Fibroblast of skin of back (primary cell): ENCODE measurements at regions not wholly inside any gene's neighbourhood (a gene's known extent, or its start where the extent isn't known, plus 50 kb on each side); places are given as distances from the start of the nearest gene placed in this dataset.

ENCODE experiments used
- DNase-seq: peaks from one replicate; pipeline ENCODE4 v3.0.0-alpha.2; 2013

DNA sequence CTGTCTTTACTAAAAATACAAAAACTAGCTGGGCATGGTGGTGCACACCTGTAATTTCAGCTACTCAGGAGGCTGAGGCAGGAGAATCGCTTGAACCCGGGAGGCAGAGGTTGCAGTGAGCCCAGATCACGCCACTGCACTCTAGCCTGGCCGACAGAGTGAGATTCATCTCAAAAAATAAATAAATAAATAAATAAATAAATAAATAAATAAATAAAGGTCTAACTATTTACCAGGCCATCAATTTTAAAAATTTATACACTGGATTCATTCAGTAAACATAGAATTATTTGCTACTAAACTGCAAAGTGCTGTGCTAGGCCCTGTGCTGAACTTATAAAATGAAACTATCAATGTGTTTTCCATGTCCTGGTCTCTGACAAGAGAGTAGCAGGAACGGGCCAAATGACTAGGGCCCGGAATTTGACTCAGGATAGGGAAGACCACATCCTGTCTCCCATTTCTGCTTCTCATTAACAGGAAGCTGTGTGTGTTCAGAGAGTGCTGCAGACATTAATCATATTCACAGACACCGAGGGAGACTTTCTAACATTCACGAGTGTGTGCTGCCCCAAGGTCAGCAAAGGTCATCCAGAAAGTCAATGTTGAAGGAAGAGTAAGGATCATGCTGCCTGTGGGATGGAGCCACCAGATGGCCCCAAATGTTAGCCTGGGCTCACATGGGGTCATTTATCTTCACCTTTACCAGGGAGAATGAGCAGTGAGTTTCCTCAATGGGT is 95.8 kb downstream of the SPP2 start:
- DNase-seq, result peak; percentile 96

DNA sequence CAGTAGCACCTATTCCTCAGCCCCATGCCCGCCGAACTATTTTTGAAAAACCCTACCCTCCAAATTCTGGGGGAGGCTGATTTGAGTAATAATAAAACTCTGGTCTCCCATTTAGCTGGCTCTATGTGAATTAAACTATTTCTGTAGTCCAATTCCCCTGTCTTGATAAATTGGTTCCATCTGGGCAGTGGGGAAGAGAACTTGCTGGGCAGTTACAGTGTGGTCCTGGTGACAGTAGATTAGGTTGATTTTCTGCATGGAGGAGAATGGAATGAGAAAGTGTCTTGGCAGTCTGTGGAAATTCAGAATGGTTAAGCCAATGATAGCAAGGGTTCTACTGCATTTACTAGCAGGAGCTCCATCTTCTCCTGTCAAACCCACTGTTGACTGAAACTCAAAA is 95.0 kb downstream of the SPP2 start:
- DNase-seq, result no peak

- DNase-seq, result no peak
Measured at GRCh38 chr2:234145057-234145456, 94.6 kb downstream of the SPP2 start.

DNA sequence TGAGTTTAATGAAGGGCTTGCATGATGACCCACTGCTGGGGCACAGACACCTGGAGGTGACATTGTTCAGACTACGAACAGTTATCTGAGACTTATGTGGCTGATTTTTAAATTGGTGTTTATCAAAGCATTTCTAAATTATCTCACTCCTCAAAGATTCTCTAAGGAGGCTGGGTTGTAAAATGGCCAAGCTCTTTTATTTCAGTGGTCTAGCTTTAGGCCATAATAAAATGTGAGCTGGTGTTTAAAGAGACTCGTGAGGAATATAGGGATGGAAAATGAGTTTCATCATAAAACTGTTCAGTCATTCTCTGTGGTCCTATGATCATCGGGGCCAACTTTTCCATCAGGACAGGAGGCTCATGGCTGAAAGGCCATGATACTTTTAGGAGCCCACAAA is 93.4 kb downstream of the SPP2 start:
- DNase-seq, result no peak

DNA sequence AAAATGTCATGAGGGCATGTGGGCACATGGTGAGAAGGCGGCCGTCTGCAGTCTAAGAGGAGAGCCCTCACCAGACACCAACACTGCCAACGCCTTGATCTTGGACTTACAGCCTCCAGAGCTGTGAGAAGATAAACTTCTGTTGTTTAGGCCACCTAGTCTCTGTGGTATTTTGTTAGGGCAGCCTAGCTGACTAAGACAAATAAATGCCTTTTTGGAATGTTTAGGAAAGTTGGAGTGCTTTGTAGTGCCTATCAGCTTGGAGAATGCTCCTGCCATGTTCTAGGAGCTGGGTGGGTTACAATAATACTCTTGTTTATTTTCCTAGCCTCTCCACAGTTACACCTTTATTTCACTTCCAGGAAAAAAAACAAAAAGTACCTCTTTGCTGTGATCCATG is 92.0 kb downstream of the SPP2 start:
- peak; percentile 68 for DNase-seq

DNA sequence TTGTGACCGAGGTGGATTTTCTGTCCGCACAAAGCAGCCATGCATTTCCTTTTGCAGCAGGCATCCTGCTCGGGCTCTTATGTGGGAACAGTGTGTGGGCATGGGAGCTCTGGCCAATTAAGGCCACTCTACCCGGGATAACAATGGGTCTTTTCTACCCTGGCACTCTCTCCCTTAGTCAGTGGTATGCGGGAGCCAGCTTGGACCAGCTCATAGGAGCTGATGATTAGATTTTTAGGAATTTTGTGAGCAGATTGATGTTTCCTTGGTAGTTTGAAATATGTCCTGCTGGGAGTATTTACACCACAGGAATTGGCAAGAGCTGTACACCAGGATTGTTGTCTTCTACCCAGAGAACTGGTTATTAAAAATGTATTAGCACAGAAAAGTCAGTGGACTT is 89.3 kb downstream of the SPP2 start:
- peak; percentile 58 for DNase-seq

- no peak for DNase-seq
Measured at GRCh38 chr2:234138836-234139235, 88.3 kb downstream of the SPP2 start.

DNA sequence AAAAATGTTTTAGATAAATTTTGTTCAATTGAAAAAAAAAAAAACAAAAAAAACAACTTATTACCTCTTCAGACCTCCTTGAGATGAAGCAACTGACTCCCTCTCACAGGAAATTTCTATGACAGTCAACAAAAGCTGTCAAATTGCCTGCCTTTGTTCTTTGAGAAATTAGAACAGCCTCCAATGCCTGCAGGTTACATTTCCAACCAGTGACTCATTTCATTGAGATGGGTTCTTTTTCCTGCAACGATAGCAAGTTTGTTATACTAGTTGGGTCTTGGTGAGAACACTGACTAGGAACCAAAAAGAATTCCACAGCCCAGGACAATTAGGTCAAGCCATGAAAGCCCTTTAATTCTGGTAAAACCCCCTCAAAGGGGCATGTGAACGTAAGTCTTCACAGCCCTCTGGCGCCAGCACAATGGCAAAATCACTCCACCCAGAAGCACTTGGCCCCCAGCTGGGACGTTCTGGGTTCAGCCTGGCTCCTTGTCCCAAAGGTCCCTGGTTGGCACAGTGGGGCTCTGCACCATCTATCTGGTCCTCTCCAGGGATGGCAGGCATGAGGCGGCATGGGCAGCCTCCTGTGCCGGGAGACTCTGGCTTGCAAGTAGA is 87.0 kb downstream of the SPP2 start:
- peak; percentile 74 for DNase-seq

DNA sequence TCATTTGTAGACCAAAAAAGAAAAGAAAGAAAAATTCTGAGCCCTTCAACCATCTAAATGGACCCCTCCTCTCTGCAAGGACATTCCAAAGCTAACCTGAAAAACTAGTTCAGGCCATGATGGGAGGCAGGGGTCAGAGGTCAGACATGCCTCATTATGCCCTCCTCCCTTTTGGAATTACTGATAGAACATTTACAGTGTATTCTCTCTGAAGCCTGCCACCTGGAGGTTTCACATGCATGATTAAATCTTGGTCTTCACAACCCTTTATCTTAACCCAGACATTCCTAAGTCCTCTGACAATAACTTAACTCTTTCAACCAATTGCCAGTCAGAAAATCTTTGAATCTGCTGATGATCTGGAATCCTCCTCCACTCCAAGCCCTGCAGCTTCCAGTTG is 86.0 kb downstream of the SPP2 start:
- peak; percentile 39 for DNase-seq

DNA sequence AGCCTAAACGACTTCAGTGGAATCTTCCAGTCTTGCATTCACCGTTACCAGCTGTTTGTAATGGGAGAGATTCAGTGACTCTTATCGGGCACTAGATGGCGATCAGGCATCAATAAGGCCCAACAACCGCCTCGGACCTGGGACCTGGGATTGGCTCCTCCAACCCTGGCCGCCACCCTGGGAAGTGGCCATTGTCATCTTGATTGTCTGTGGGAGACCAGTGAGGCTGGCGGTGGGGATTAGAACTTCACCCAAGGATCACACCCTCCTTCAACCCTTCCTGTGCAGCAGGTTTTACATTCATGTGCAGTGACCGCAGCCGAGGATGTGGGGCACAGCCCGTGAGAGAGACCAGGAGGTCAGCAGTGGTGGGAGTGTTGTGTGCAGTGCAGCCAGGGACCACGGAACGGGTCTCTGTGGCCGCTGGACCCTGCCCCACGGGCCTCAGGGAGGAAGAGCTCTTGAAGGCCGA is 85.3 kb downstream of the SPP2 start:
- peak; percentile 91 for DNase-seq

- DNase-seq, result peak; percentile 58
Measured at GRCh38 chr2:234134496-234134895, 84.0 kb downstream of the SPP2 start.

- peak; percentile 87 for DNase-seq
Measured at GRCh38 chr2:234133004-234133403, 82.5 kb downstream of the SPP2 start.

GRCh38 chr2:234130777-234131181 is 80.3 kb downstream of the SPP2 start:
- DNase-seq, result no peak

DNA sequence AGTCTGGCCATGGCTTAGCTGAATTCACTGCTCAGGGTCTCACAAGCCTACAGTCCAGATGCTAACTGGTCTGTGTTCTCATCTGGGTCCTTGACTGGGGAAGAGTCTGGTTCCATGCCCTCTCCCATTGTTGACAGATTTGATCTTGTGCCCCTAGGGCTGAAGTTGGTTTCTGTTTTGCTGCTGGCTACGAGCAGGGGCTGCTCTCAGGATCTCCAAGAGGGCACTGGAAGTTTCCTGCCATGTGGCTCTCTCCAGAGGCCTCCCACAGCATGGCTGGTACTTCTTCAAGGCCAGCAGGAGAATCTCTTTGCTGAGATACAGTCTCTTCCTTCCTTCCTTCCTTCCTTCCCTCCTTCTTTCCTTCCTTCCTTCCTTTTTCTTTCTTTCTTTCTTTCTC is 78.1 kb downstream of the SPP2 start:
- no peak for DNase-seq
